IgD-negative memory B cell (primary cell): ENCODE measurements at regions not wholly inside any gene's neighbourhood (a gene's known extent, or its start where the extent isn't known, plus 50 kb on each side); places are given as distances from the start of the nearest gene placed in this dataset.
"Not testable (repeated sequence)": the region's sequence is repeated elsewhere in the genome, so short reads cannot be mapped to it uniquely, and the experiment has no call there.

Experiments used
- H3K27ac Mint-ChIP-seq, 3 donors: one replicate each; pipeline ENCODE4 v1.8.0; 2020 to 2022; ENCODE audit warnings: mild to moderate bottlenecking in 3 of 3, mixed read lengths in 3 of 3, moderate library complexity in 1 of 3
- H3K27me3 Mint-ChIP-seq: one replicate; pipeline ENCODE4 v1.8.0; 2021; ENCODE audit warnings: mixed read lengths
- H3K36me3 Mint-ChIP-seq: one replicate; pipeline ENCODE4 v1.8.0; 2020; ENCODE audit warnings: mild to moderate bottlenecking, mixed read lengths
- H3K4me1 Mint-ChIP-seq, 3 donors: one replicate each; pipeline ENCODE4 v1.8.0; 2020 to 2022; ENCODE audit warnings: mixed read lengths in 3 of 3, mild to moderate bottlenecking in 1 of 3
- H3K4me3 Mint-ChIP-seq, 4 donors: one replicate each; pipeline ENCODE4 v1.8.0; 2020 to 2022; ENCODE audit warnings: mild to moderate bottlenecking in 4 of 4, mixed read lengths in 4 of 4, moderate library complexity in 3 of 4
- H3K9me3 Mint-ChIP-seq, 3 donors: one replicate each; pipeline ENCODE4 v1.8.0; 2020 to 2021; ENCODE audit warnings: mixed read lengths in 3 of 3, mild to moderate bottlenecking in 1 of 3

DNA sequence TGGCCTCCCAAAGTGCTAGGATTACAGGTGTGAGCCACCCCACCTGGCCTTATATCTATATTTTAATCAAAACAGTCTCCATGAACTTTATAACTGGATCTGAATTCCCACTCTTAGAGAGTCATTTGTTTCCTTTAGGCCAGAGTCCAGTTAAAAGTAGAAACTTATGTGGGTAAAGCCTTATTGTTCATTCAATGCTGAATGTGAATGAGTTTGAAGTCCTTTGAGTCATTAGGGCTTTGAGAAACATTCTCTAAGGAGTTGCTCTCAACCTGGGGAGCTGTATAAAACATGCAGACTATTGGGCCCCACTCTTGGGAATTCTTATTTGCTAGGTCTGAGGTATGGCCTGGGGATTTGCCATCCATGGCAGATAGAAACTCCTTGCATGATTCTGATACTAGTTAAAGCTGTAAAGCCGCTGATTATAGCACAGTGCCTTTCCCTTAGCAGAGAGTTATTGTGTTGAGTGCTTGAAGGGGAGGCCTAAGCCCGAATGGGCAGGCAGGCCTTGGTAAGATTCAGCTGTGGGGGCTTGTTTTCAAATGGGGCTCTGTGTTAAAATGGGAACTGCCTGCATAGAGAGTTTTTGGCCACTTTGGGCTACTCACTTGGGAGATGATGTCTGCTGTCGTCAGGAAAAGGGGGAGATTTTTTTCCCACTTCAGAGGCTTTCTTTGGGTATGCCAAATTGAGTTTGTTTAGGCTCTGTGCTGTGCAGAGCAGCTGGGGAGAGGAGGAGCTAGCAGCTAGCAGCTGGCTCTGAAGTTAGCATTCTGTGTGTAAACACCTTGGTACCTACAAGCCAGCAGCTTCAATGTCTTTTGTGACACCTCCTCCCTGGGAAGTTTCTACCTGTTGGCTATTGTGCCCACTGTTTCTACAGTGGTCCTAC lies 117.5 kb downstream of the DACT1 start:
- H3K27ac Mint-ChIP-seq, result no peak overlapping the region
- H3K4me3 Mint-ChIP-seq, result peak overlapping the region in 1 of 4 donors; percentile 25
- peaks cover 0 to 2% (median 0%) of the 10 kb centered on the region in 3 donors for H3K4me1 Mint-ChIP-seq
- no peaks in the 10 kb centered on the region for H3K27me3 Mint-ChIP-seq
- no peaks in the 10 kb centered on the region for H3K9me3 Mint-ChIP-seq
- H3K36me3 Mint-ChIP-seq, result no peaks in the 10 kb centered on the region

DNA sequence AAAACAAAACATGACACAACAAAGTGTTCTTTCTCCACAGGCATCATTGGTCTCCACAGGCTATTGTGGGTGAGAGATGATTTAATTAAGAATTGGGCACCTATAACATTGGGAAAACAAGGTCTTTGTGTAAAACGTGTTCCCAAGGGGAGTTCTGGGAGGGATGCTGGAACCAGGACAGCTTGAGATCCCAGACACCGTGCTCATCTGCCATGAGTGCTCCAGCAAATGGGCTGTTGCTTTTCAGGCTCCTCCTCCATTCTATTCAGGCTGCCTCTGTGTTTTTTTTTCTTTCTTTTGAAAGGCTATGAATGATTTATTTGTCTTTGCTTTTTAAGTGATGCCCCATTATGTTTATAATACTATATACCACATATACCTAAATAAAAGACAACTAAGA lies 122.4 kb downstream of the DACT1 start:
- Mint-ChIP-seq H3K9me3 (no peaks in the 10 kb centered on the region), H3K4me1 (no peaks in the 10 kb centered on the region), H3K27me3 (no peaks in the 10 kb centered on the region), H3K27ac (no peak overlapping the region), H3K36me3 (no peaks in the 10 kb centered on the region), H3K4me3 (no peak overlapping the region)

GRCh38 chr14:58762629-58763028 lies 124.9 kb downstream of the DACT1 start:
- Mint-ChIP-seq H3K4me3 (no peak overlapping the region), H3K27ac (no peak overlapping the region), H3K27me3 (no peaks in the 10 kb centered on the region), H3K36me3 (no peaks in the 10 kb centered on the region), H3K9me3 (no peaks in the 10 kb centered on the region), H3K4me1 (no peaks in the 10 kb centered on the region)

DNA sequence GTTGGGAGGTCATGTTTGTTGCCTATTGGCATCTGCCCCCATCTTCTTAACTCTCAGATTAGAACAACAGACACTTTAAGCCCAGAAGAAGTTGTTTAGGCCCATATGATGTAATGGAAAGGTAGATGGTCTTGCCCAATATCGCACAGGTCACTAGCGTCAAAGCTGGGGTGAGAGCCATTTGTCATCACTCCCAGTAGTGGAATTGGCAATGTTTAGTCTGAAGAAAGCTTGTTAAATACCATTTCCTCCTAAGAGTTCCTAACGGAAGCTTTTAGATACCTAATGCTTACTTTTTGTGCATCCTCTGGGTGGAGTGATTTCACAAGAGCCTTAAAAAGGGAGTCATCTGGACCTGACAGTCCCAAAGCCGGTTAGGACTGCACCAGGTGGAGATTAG lies 125.4 kb downstream of the DACT1 start:
- H3K27me3 Mint-ChIP-seq, result no peaks in the 10 kb centered on the region
- no peaks in the 10 kb centered on the region for H3K4me1 Mint-ChIP-seq
- no peaks in the 10 kb centered on the region for H3K9me3 Mint-ChIP-seq
- no peak overlapping the region for H3K4me3 Mint-ChIP-seq
- H3K36me3 Mint-ChIP-seq, result no peaks in the 10 kb centered on the region
- H3K27ac Mint-ChIP-seq, result peak overlapping the region in 1 of 3 donors; percentile 27

DNA sequence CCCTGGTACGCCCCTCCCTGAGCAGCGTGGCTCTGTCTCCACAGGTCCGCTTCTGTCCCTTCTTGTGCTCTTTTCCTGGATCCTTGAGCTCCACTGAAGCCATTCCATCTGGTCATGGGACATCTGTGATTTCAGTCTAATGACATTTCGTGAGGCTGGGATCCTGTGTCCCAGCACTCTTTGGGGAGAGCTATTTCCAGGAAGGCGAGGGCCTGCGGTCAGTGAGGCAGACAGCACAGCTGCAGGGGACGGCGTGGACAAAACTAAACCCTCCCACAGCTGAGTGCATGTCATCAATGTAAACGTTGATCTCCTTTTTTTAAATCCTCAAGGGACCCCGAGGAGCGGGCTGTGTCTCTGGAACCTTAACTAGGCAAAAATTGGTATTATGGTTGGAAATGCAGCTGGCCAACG lies 127.7 kb downstream of the DACT1 start:
- Mint-ChIP-seq H3K36me3 (no peaks in the 10 kb centered on the region), H3K27ac (no peak overlapping the region), H3K27me3 (no peaks in the 10 kb centered on the region), H3K4me1 (no peaks in the 10 kb centered on the region), H3K4me3 (no peak overlapping the region), H3K9me3 (no peaks in the 10 kb centered on the region)

DNA sequence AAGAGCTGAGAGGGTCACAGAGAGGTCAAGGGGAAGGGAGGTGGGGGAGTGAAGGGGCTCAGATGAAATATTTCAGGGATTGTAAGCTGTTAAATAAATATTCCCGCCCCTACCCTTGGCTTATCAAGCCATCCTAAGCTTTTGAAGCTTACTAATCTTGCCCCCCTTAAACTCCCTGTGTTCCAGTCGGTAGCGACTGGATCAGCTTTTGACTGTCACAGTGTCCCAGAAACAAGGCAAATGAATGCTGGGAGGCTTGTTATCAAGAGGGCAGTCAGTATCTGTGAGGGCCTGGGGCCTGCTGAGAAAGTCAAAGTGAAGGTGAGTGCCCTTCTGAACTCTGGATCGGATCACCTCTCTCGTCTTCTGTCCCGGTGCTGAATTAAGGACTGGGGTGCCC lies 128.1 kb downstream of the DACT1 start:
- Mint-ChIP-seq H3K36me3 (no peaks in the 10 kb centered on the region), H3K4me3 (no peak overlapping the region), H3K4me1 (no peaks in the 10 kb centered on the region), H3K9me3 (no peaks in the 10 kb centered on the region), H3K27ac (no peak overlapping the region), H3K27me3 (no peaks in the 10 kb centered on the region)

GRCh38 chr14:58769011-58769643 lies 131.4 kb downstream of the DACT1 start:
- Mint-ChIP-seq H3K27me3 (no peaks in the 10 kb centered on the region), H3K9me3 (peaks cover 0 to 2% (median 0%) of the 10 kb centered on the region in 3 donors), H3K4me3 (no peak overlapping the region), H3K27ac (no peak overlapping the region), H3K36me3 (no peaks in the 10 kb centered on the region), H3K4me1 (no peaks in the 10 kb centered on the region)

DNA sequence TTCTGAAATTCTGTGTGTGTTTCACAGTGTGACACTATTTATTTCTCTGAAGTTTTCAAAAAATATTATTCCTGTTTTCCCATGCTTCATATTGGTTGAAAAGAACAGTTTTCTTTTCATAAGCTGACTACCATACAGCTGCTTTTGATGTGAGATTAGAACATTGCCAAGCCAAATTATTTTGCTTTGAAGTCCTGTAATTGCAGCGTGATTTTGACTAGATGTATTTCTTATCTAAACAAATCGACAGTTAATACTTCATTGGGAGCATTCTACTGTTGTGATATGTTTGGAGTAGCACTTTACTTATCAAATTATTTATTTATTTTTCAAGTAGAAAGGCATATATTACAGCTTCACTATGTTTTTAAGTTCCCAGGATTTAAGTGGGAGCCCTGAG lies 132.0 kb downstream of the DACT1 start:
- Mint-ChIP-seq H3K27me3 (no peaks in the 10 kb centered on the region), H3K4me1 (no peaks in the 10 kb centered on the region), H3K4me3 (no peak overlapping the region), H3K27ac (no peak overlapping the region), H3K36me3 (no peaks in the 10 kb centered on the region), H3K9me3 (peaks cover 0 to 2% (median 0%) of the 10 kb centered on the region in 3 donors)

DNA sequence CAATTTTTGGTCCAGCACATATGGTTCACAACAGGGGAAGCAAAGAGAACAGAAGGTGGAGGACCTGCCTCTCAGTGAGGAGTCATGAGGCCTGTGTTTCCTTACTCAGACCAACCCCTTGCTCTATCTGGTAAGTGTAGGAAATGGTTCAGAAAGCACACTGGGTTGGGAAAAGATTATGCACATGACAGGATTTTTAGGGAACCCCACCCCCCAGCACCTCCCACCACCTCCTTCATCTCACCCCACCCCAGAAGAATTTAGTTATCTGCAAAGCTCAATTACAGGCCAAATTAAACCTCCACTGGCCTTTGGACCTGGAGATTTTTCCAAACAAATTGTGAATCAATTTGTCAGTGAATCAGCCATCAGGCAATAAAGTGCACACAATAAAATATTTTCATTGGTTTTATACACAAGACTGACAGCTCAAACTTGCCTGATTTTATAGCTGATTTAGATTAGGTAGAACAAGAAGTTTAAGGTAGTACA lies 132.8 kb downstream of the DACT1 start:
- Mint-ChIP-seq H3K4me3 (no peak overlapping the region), H3K9me3 (peaks cover 0 to 2% (median 0%) of the 10 kb centered on the region in 3 donors), H3K27ac (no peak overlapping the region), H3K4me1 (no peaks in the 10 kb centered on the region), H3K36me3 (no peaks in the 10 kb centered on the region), H3K27me3 (no peaks in the 10 kb centered on the region)

GRCh38 chr14:58771016-58771415 lies 133.3 kb downstream of the DACT1 start:
- Mint-ChIP-seq H3K9me3 (peaks cover 0 to 2% (median 0%) of the 10 kb centered on the region in 3 donors), H3K27me3 (no peaks in the 10 kb centered on the region), H3K4me1 (no peaks in the 10 kb centered on the region), H3K36me3 (no peaks in the 10 kb centered on the region), H3K27ac (no peak overlapping the region), H3K4me3 (no peak overlapping the region)

DNA sequence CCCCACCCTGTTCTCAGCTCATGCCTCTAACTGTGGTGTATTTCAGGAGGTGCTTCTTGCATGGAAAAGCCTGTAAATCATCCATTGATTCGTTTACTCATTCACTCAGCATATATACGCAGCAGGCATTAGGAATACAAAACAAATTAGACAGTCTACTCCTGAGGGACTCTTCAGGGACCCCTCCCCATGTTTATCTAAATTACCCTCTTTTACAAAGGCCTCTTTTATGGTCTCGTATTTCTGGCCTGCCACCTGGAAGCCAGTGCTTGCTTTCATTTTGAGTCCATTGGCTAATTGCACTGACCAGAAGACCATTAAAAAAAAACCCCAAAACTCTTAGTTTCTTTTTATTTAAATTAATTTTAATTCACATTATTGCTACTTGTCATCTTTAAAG lies 134.4 kb downstream of the DACT1 start:
- Mint-ChIP-seq H3K27ac (no peak overlapping the region), H3K4me3 (no peak overlapping the region), H3K27me3 (no peaks in the 10 kb centered on the region), H3K4me1 (no peaks in the 10 kb centered on the region), H3K9me3 (peaks cover 0 to 2% (median 0%) of the 10 kb centered on the region in 3 donors), H3K36me3 (no peaks in the 10 kb centered on the region)

DNA sequence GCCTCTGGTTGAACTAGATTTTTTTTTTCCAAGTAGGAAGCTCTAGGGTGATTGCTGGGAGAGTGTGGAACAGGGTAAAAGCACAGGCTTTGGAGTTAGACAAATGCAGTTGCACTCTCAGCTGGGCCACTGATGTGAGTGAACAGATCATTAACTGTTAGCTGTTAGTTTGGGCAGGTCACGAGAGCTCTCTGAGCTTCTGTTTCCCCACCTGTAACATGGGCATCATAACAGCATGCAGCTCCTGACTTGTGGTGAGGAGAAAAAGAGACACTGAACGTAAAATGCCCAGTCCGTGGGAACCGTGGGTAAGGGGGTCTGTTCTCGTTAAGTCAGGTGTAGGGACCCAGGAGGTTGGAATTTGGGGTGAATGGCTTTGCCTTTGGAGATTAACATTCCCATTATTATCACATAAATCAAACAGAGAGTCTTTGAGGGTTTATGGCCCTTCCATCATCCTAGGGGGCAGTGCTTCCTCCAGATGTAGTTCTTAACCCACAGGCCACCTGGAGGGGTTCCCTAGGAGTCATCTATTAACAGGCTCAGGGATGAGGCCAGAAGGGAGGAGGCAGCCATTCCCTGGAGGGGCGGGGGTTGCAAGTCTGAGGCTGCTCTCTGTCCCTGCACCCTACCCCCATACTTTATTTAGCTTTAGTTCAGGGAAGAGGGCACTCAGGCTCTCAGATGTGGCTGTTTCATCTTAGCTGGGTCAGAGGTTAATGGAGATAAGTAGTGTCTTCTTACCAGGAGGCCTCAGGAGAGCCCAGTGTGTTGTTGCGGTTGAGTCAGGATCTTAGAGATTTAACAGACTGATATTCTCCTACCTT lies 135.2 kb downstream of the DACT1 start:
- H3K27ac Mint-ChIP-seq, result peak overlapping the region in 1 of 3 donors; percentile 58
- no peaks in the 10 kb centered on the region for H3K27me3 Mint-ChIP-seq
- H3K9me3 Mint-ChIP-seq, result peaks cover 0 to 2% (median 0%) of the 10 kb centered on the region in 3 donors
- no peaks in the 10 kb centered on the region for H3K4me1 Mint-ChIP-seq
- H3K36me3 Mint-ChIP-seq, result no peaks in the 10 kb centered on the region
- no peak overlapping the region for H3K4me3 Mint-ChIP-seq

DNA sequence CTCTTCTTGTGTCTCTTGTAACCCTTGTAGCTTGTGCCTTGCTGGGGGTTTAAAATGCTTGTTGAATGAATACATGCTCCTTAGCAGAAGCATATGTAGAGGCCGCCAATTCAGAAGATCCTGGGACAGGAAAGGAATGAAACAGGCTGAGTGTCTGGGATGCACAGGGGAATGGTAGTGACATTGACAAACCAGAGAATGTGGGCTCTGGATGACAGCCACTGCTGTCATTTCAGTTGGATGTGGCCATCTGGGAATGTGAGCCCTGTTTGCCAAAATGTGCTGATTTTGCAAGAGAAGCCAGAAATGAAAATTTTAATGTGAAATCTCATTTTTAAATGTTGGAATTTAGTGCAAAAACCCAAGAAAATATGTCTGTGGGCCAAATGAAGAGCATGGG lies 136.8 kb downstream of the DACT1 start:
- no peaks in the 10 kb centered on the region for H3K27me3 Mint-ChIP-seq
- peaks cover 0 to 2% (median 0%) of the 10 kb centered on the region in 3 donors for H3K9me3 Mint-ChIP-seq
- H3K4me3 Mint-ChIP-seq, result no peak overlapping the region
- H3K36me3 Mint-ChIP-seq, result no peaks in the 10 kb centered on the region
- H3K4me1 Mint-ChIP-seq, result no peaks in the 10 kb centered on the region
- H3K27ac Mint-ChIP-seq, result no peak overlapping the region

GRCh38 chr14:58775130-58775529 lies 137.4 kb downstream of the DACT1 start:
- H3K9me3 Mint-ChIP-seq, result not testable (repeated sequence)

DNA sequence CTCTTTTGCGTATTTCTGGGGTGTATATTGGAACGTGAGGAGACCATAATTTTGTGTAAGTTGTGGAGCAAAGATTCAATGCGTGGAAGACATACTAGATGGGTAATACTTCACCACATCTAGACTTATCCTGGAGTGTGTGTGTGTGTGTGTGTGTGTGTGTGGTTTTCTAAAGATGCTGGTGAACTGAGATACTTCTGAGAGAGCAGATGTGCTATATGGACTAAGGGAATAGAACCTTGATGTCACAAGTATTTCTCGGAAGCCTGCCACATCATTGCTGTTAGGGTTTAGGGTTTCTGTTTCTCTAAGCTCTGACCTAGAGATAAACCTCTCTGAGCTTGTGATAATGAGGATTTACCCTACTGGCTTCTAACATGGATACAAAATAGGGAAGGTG lies 138.8 kb downstream of the DACT1 start:
- Mint-ChIP-seq H3K9me3 (peaks cover 0 to 2% (median 0%) of the 10 kb centered on the region in 3 donors), H3K36me3 (no peaks in the 10 kb centered on the region), H3K27ac (no peak overlapping the region), H3K4me3 (no peak overlapping the region), H3K4me1 (no peaks in the 10 kb centered on the region), H3K27me3 (no peaks in the 10 kb centered on the region)

More at GRCh38 chr14:58775130-58775529, 137.4 kb downstream of the DACT1 start:
- H3K4me1 Mint-ChIP-seq, H3K27me3 Mint-ChIP-seq, H3K27ac Mint-ChIP-seq, H3K4me3 Mint-ChIP-seq, H3K36me3 Mint-ChIP-seq: not testable (repeated sequence)
